ENCODE measurements at regions not wholly inside any gene's neighbourhood (a gene's known extent, or its start where the extent isn't known, plus 50 kb on each side); places are given as distances from the start of the nearest gene placed in this dataset.
A peak's percentile ranks its signal among the peaks of the same experiment; 100 is the strongest.

GRCh38 chr13:39123578-39123977 lies 85.3 kb downstream of the NHLRC3 start:
- H3K4me1 ChIP-seq (ENCODE audit: control insufficient read depth, insufficient read depth, low read length) = peaks cover 29% of the 10 kb centered on the region
- no peak overlapping the region for H3K27ac ChIP-seq (ENCODE audit: low read depth, low read length)
- no peak for DNase-seq
- H3K9me3 Mint-ChIP-seq = no peaks in the 10 kb centered on the region
- H3K27me3 Mint-ChIP-seq (ENCODE audit: insufficient read depth) = no peaks in the 10 kb centered on the region
- H3K9me3 ChIP-seq (ENCODE audit: control insufficient read depth, low read length) = no peaks in the 10 kb centered on the region
- H3K4me3 ChIP-seq (ENCODE audit: low read length) = no peak overlapping the region
- peaks cover 48% of the 10 kb centered on the region for H3K4me1 Mint-ChIP-seq
- no CpG with 5 or more reads among the region's 1 CpG for WGBS, 2 experiments (ENCODE audit: insufficient coverage in 1 of 2, insufficient read length in 1 of 2)
- no peak for TF ChIP-seq CTCF (conservative IDR thresholded peaks at IDR 0.05)
- H3K9ac ChIP-seq (ENCODE audit: extremely low read depth, low read length, poor library complexity, severe bottlenecking) = no peak overlapping the region
- no peak overlapping the region for H3K27ac Mint-ChIP-seq
- no peaks in the 10 kb centered on the region for H3K36me3 Mint-ChIP-seq (ENCODE audit: low read depth)
- H3K36me3 ChIP-seq (ENCODE audit: control insufficient read depth, insufficient read depth, low read length) = no peaks in the 10 kb centered on the region
- no peaks in the 10 kb centered on the region for H3K27me3 ChIP-seq (ENCODE audit: control insufficient read depth, insufficient read depth, low read length, poor library complexity, severe bottlenecking)
- H3K4me3 Mint-ChIP-seq = no peak overlapping the region

GRCh38 chr13:39129213-39129612 lies 91.0 kb downstream of the NHLRC3 start:
- Histone ChIP-seq H3K4me3 (ENCODE audit: low read length) (no peak overlapping the region), H3K9ac (ENCODE audit: extremely low read depth, low read length, poor library complexity, severe bottlenecking) (no peak overlapping the region), H3K4me1 (ENCODE audit: control insufficient read depth, insufficient read depth, low read length) (peaks cover 20% of the 10 kb centered on the region), H3K9me3 (ENCODE audit: control insufficient read depth, low read length) (no peaks in the 10 kb centered on the region), H3K36me3 (ENCODE audit: control insufficient read depth, insufficient read depth, low read length) (no peaks in the 10 kb centered on the region), H3K27me3 (ENCODE audit: control insufficient read depth, insufficient read depth, low read length, poor library complexity, severe bottlenecking) (no peaks in the 10 kb centered on the region), H3K27ac (ENCODE audit: low read depth, low read length) (no peak overlapping the region)
- Mint-ChIP-seq H3K27me3 (ENCODE audit: insufficient read depth) (no peaks in the 10 kb centered on the region), H3K4me1 (peaks cover 53% of the 10 kb centered on the region), H3K36me3 (ENCODE audit: low read depth) (no peaks in the 10 kb centered on the region), H3K27ac (no peak overlapping the region), H3K4me3 (no peak overlapping the region), H3K9me3 (no peaks in the 10 kb centered on the region)
- DNase-seq = no peak
- no peak for TF ChIP-seq CTCF (conservative IDR thresholded peaks at IDR 0.05)
- 66 to 79% methylated on average over 5 to 6 of the region's 6 CpGs for WGBS, 2 experiments (ENCODE audit: insufficient coverage in 1 of 2, insufficient read length in 1 of 2)

- TF ChIP-seq CTCF (conservative IDR thresholded peaks at IDR 0.05) = no peak
- Histone ChIP-seq H3K9me3 (ENCODE audit: control insufficient read depth, low read length) (no peaks in the 10 kb centered on the region), H3K9ac (ENCODE audit: extremely low read depth, low read length, poor library complexity, severe bottlenecking) (no peak overlapping the region), H3K4me3 (ENCODE audit: low read length) (no peak overlapping the region), H3K36me3 (ENCODE audit: control insufficient read depth, insufficient read depth, low read length) (no peaks in the 10 kb centered on the region), H3K27ac (ENCODE audit: low read depth, low read length) (no peak overlapping the region), H3K27me3 (ENCODE audit: control insufficient read depth, insufficient read depth, low read length, poor library complexity, severe bottlenecking) (no peaks in the 10 kb centered on the region), H3K4me1 (ENCODE audit: control insufficient read depth, insufficient read depth, low read length) (peaks cover 14% of the 10 kb centered on the region)
- Mint-ChIP-seq H3K27me3 (ENCODE audit: insufficient read depth) (no peaks in the 10 kb centered on the region), H3K4me3 (no peak overlapping the region), H3K4me1 (peaks cover 44% of the 10 kb centered on the region), H3K27ac (no peak overlapping the region), H3K9me3 (no peaks in the 10 kb centered on the region), H3K36me3 (ENCODE audit: low read depth) (no peaks in the 10 kb centered on the region)
- 66 to 78% methylated on average over 5 to 8 of the region's 8 CpGs for WGBS, 2 experiments (ENCODE audit: insufficient coverage in 1 of 2, insufficient read length in 1 of 2)
- DNase-seq = peak; percentile 66
These were observed 92.0 kb downstream of the NHLRC3 start for GRCh38 chr13:39130301-39130700.
